ENCODE measurements at regions not wholly inside any gene's neighbourhood (a gene's known extent, or its start where the extent isn't known, plus 50 kb on each side); places are given as distances from the start of the nearest gene placed in this dataset.
A peak's percentile ranks its signal among the peaks of the same experiment; 100 is the strongest.

DNA sequence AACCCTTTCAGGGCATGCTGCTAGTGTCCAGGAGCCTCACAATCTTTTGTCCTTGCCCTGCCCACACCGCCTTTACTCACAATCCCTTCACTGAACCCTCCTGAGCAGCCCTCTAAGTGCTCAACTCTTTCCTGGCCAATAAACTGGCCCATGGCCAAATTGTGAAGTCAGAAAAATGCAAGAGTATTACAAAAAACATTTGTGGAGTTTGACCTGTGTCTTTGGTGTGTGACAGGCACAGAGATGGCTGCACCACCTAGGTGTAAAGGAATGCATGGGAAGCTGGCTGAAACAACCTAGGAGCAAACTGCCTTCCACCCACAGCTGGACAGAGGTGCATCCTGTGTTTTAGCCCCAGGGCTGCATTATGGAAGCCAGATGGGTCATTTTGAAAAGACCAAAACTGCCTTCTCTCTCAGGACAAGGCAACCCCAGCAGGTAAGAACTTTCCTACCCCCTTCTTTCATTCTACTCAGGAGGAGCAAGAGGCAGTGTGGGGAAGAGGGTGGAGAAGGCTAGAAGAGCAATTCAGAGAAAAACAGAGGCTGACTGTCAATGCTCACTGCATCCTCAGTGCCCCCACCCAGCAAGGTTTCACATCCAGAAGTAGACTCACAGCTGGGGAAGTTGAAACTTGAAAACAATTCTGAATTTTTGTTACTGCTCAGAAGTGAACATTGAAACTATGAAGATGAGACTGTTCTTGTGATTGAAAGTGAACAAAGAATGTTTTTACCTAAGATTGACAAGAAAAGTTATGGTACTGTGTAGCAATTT is 78.6 kb downstream of the TRIM42 start:
- WGBS, 2 donors, result 35 to 82% methylated on average over 1 of the region's 1 CpG
- TF ChIP-seq, protein P1, sequence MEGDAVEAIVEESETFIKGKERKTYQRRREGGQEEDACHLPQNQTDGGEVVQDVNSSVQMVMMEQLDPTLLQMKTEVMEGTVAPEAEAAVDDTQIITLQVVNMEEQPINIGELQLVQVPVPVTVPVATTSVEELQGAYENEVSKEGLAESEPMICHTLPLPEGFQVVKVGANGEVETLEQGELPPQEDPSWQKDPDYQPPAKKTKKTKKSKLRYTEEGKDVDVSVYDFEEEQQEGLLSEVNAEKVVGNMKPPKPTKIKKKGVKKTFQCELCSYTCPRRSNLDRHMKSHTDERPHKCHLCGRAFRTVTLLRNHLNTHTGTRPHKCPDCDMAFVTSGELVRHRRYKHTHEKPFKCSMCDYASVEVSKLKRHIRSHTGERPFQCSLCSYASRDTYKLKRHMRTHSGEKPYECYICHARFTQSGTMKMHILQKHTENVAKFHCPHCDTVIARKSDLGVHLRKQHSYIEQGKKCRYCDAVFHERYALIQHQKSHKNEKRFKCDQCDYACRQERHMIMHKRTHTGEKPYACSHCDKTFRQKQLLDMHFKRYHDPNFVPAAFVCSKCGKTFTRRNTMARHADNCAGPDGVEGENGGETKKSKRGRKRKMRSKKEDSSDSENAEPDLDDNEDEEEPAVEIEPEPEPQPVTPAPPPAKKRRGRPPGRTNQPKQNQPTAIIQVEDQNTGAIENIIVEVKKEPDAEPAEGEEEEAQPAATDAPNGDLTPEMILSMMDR (IDR thresholded peaks at IDR 0.05; ENCODE audit: control extremely low read depth, extremely low read depth), result no peak

DNA sequence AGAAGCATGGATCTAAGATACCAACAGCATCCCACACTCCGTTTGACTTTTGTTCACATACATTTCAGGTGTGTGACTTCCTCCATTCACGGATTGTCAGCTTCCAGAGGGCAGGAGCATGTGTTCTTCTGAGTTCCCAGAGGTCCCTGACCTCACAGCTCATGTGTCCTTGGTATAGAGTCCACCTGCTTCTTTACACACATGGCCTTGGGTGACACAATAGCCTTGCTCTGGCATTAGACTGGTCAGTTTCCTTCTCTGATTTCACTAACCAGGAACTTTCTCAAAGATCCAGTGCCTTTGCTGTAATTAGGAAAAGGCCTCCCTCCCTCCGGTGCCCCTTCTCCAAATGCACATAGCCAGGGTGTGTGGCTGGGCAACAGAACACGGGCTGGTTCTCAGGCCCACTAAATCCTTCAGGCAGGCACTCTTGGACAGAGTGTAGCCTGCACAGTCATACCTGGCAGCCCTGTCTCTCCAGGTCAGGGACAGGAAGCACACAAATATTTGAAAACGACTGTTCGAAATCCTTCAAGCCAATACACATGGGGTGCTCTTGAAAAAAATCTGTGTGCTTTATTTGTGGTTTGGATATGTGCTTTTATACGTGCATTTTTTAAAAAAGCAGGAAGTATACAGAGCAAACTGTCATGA is 81.1 kb downstream of the TRIM42 start:
- H3K9ac ChIP-seq (ENCODE audit: insufficient read depth in 1 of 2, low read length in 2 of 2), result no peak overlapping the region
- no peak overlapping the region for H3K4me3 ChIP-seq
- no peaks in the 10 kb centered on the region for H3K9me3 ChIP-seq (ENCODE audit: control insufficient read depth in 4 of 4, insufficient read depth in 3 of 4, low read length in 3 of 4)
- no peak for DNase-seq
- WGBS, 2 donors, result 44 to 49% methylated on average over 7 of the region's 7 CpGs
- H3K36me3 ChIP-seq (ENCODE audit: control insufficient read depth in 4 of 4, insufficient read depth in 4 of 4, low read length in 4 of 4), result no peaks in the 10 kb centered on the region
- H3K27me3 ChIP-seq (ENCODE audit: control insufficient read depth in 3 of 3, insufficient read depth in 3 of 3, low read length in 2 of 3), result no peaks in the 10 kb centered on the region
- no peak overlapping the region for H3K27ac ChIP-seq (ENCODE audit: low read depth in 1 of 2, low read length in 1 of 2)
- H3K4me1 ChIP-seq (ENCODE audit: control insufficient read depth in 5 of 5, insufficient read depth in 5 of 5, low read length in 5 of 5), result peaks cover 0 to 3% (median 0%) of the 10 kb centered on the region in 5 donors
- ATAC-seq (ENCODE audit: insufficient read depth, low FRiP score), result no peak
- TF ChIP-seq, protein P1 (IDR thresholded peaks at IDR 0.05; ENCODE audit: control extremely low read depth, extremely low read depth), result no peak

More for the DNA sequence above, 78.6 kb downstream of the TRIM42 start:
- H3K27ac ChIP-seq (ENCODE audit: low read depth in 1 of 2, low read length in 1 of 2), result no peak overlapping the region
- H3K9ac ChIP-seq (ENCODE audit: insufficient read depth in 1 of 2, low read length in 2 of 2), result no peak overlapping the region
- H3K4me3 ChIP-seq, result no peak overlapping the region
- DNase-seq (peak in 1 of 3 donors; percentile 8), ATAC-seq (ENCODE audit: insufficient read depth, low FRiP score) (no peak)
- H3K9me3 ChIP-seq (ENCODE audit: control insufficient read depth in 4 of 4, insufficient read depth in 3 of 4, low read length in 3 of 4), result no peaks in the 10 kb centered on the region
- H3K27me3 ChIP-seq (ENCODE audit: control insufficient read depth in 3 of 3, insufficient read depth in 3 of 3, low read length in 2 of 3), result no peaks in the 10 kb centered on the region
- no peaks in the 10 kb centered on the region for H3K36me3 ChIP-seq (ENCODE audit: control insufficient read depth in 4 of 4, insufficient read depth in 4 of 4, low read length in 4 of 4)
- H3K4me1 ChIP-seq (ENCODE audit: control insufficient read depth in 5 of 5, insufficient read depth in 5 of 5, low read length in 5 of 5), result peaks cover 0 to 3% (median 0%) of the 10 kb centered on the region in 5 donors

DNA sequence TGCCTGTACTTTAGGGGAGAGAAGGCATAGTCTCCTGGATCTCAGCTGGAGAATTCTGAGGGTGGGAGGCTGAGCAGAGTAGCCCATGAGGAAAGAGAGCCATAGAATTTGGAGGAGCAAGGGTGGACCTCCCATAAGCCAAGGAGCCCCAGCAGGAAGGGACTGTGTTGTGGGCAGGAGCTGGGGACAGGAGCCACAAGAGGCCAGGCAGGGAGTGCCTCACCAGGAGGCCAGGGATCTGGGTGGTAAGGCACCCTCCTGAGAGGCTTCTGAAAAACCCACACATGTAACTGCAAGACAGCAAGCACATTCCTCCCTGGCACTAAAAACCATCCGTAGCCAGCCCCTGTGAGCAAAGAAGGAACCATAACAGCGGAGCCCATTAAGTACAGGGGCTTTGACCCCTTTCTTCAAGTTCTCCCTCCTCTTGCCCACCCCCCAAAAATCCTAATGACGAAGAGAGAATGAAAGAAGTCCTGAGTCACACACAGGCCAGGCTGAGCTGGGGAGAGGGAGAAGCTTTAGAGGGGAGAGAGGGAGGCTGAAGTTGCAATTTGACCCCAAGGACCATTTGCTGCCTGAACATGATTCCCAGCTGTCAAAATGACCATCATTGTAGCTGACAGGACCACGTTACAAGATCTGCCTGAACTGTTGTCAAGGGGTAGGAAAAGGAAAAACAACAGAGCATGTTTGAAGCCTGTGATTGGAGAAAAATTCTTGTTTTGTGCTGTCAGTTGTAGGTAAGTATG is 82.6 kb downstream of the TRIM42 start:
- no peak overlapping the region for H3K9ac ChIP-seq (ENCODE audit: insufficient read depth in 1 of 2, low read length in 2 of 2)
- H3K27me3 ChIP-seq (ENCODE audit: control insufficient read depth in 3 of 3, insufficient read depth in 3 of 3, low read length in 2 of 3), result no peaks in the 10 kb centered on the region
- H3K36me3 ChIP-seq (ENCODE audit: control insufficient read depth in 4 of 4, insufficient read depth in 4 of 4, low read length in 4 of 4), result no peaks in the 10 kb centered on the region
- peaks cover 0 to 1% (median 0%) of the 10 kb centered on the region in 5 donors for H3K4me1 ChIP-seq (ENCODE audit: control insufficient read depth in 5 of 5, insufficient read depth in 5 of 5, low read length in 5 of 5)
- TF ChIP-seq, protein P1 (IDR thresholded peaks at IDR 0.05; ENCODE audit: control extremely low read depth, extremely low read depth), result no peak
- 85% methylated on average over 4 of the region's 4 CpGs for WGBS, 2 donors
- DNase-seq (no peak), ATAC-seq (ENCODE audit: insufficient read depth, low FRiP score) (no peak)
- H3K4me3 ChIP-seq, result no peak overlapping the region
- H3K9me3 ChIP-seq (ENCODE audit: control insufficient read depth in 4 of 4, insufficient read depth in 3 of 4, low read length in 3 of 4), result no peaks in the 10 kb centered on the region
- no peak overlapping the region for H3K27ac ChIP-seq (ENCODE audit: low read depth in 1 of 2, low read length in 1 of 2)
